A549 (cell line): ENCODE measurements at regions not wholly inside any gene's neighbourhood (a gene's known extent, or its start where the extent isn't known, plus 50 kb on each side); places are given as distances from the start of the nearest gene placed in this dataset.

Experiments
- ATAC-seq, 2 experiments: fragments of 200-7000 bp in 1 of 2; fragments of >200 bp in 1 of 2; cut with Nextera tagmentation in 1 of 2; cut with Tn5 transposase in 1 of 2; 3 replicates each; pipeline versions ENCODE4 v1.8.0 to v1.9.1; 2018 to 2020; ENCODE audit warnings: mild to moderate bottlenecking in 1 of 2, moderate library complexity in 1 of 2
- CTCF ChIA-PET: fragments of 300-600 bp; sonication (Branson Sonifier 250); formaldehyde crosslinking; extraction: SDS; loops from one replicate; lab custom pipeline; 2021; ENCODE audit warnings: antibody characterized with exemption, inconsistent platforms; lab: Yijun Ruan, JAX
- POLR2A ChIA-PET: fragments of 350-600 bp; formaldehyde crosslinking; extraction: SDS; loops from one replicate; lab custom pipeline; 2021; ENCODE audit warnings: antibody characterized with exemption, inconsistent platforms; lab: Yijun Ruan, JAX
- DNase-seq, 2 experiments: peaks; one replicate each; pipeline versions ENCODE4 v3.0.0 to v3.0.0-alpha.2; 2011 to 2016; ENCODE audit warnings: low read depth in 1 of 2, low spot score in 1 of 2
- FAIRE-seq: peaks from 2 replicates; lab custom pipeline; 2011; peaks lifted over from hg19 to GRCh38; lab: Jason Lieb, UNC
- H3K27ac ChIP-seq, 2 experiments: fragments of >200 bp; sonication (Bioruptor Twin); formaldehyde crosslinking; 3 replicates each; pipeline ENCODE4 v1.5.1; 2016 to 2017
- H3K4me1 ChIP-seq: fragments of >200 bp; sonication (Bioruptor Twin); formaldehyde crosslinking; 3 replicates; pipeline ENCODE4 v1.6.1; 2016
- H3K4me2 ChIP-seq: fragments of >200 bp; sonication (Bioruptor Twin); formaldehyde crosslinking; 3 replicates; pipeline ENCODE4 v1.6.1; 2016
- H3K4me3 ChIP-seq: fragments of >200 bp; sonication (Bioruptor Twin); formaldehyde crosslinking; 3 replicates; pipeline ENCODE4 v1.5.1; 2016
- H3K9me3 ChIP-seq: fragments of >200 bp; sonication (Bioruptor Twin); formaldehyde crosslinking; 3 replicates; pipeline ENCODE4 v1.6.1; 2016
- BHLHE40 ChIP-seq: IDR thresholded peaks from 2 replicates; pipeline ENCODE4 v1.6.1; 2012; ENCODE audit warnings: low read depth, low read length, inconsistent platforms
- CBX2 ChIP-seq: fragments of 200-600 bp; sonication (generic); IDR thresholded peaks from 2 replicates; pipeline ENCODE4 v1.6.1; 2016; ENCODE audit warnings: low read depth, mild to moderate bottlenecking, borderline replicate concordance
- CBX8 ChIP-seq: fragments of 200-600 bp; sonication (generic); IDR thresholded peaks from 2 replicates; pipeline ENCODE4 v1.6.1; 2016
- CHD4 ChIP-seq: fragments of 200-600 bp; sonication (generic); IDR thresholded peaks from 2 replicates; pipeline ENCODE4 v1.6.1; 2016; ENCODE audit warnings: antibody characterized with exemption, mild to moderate bottlenecking, borderline replicate concordance
- EP300 ChIP-seq, 2 experiments: fragments of >200 bp; sonication (Bioruptor Twin); formaldehyde crosslinking; IDR thresholded peaks; 2 replicates in 1 of 2; 3 replicates in 1 of 2; pipeline ENCODE4 v1.6.1; 2016 to 2017
- FOSB ChIP-seq: fragments of 250-450 bp; sonication (Bioruptor Pico); IDR thresholded peaks from 2 replicates; pipeline ENCODE4 v1.5.0; 2020; ENCODE audit warnings: mild to moderate bottlenecking, moderate library complexity
- FOXS1 ChIP-seq: fragments of 250-450 bp; sonication (Bioruptor Pico); IDR thresholded peaks from 2 replicates; pipeline ENCODE4 v1.5.0; 2020; ENCODE audit warnings: mild to moderate bottlenecking, moderate library complexity
- HDAC2 ChIP-seq: fragments of 200-600 bp; sonication (generic); IDR thresholded peaks from 2 replicates; pipeline ENCODE4 v1.6.1; 2016
- HEYL ChIP-seq: fragments of 250-450 bp; sonication (Bioruptor Pico); IDR thresholded peaks from 2 replicates; pipeline ENCODE4 v1.8.0; 2021; ENCODE audit warnings: mild to moderate bottlenecking, moderate library complexity
- HOXB13 ChIP-seq: fragments of 250-450 bp; sonication (Bioruptor Pico); IDR thresholded peaks from 2 replicates; pipeline ENCODE4 v1.5.0; 2020; ENCODE audit warnings: low read depth, mild to moderate bottlenecking, moderate library complexity
- JUNB ChIP-seq: fragments of >200 bp; sonication (Bioruptor Twin); formaldehyde crosslinking; IDR thresholded peaks from 2 replicates; pipeline ENCODE4 v1.6.1; 2016
- KDM5A ChIP-seq: fragments of 200-600 bp; sonication (generic); IDR thresholded peaks from 2 replicates; pipeline ENCODE4 v1.6.1; 2016; ENCODE audit warnings: antibody characterized with exemption, mild to moderate bottlenecking
- MAZ ChIP-seq: fragments of 150-350 bp; IDR thresholded peaks from 2 replicates; pipeline ENCODE4 v1.6.1; 2014; ENCODE audit warnings: antibody characterized with exemption, low read depth, low read length, borderline replicate concordance
- MYC ChIP-seq: IDR thresholded peaks from 2 replicates; pipeline ENCODE4 v1.6.1; 2012; ENCODE audit warnings: mild to moderate bottlenecking, inconsistent platforms, low read length, improper control_type of control experiment, borderline replicate concordance
- NPAS2 ChIP-seq: fragments of 250-450 bp; sonication (Bioruptor Pico); IDR thresholded peaks from 2 replicates; pipeline ENCODE4 v1.8.0; 2022; ENCODE audit warnings: mild to moderate bottlenecking, moderate library complexity, borderline replicate concordance
- POLR2AphosphoS2 ChIP-seq: conservative IDR thresholded peaks from 2 replicates; pipeline ENCODE4 v1.6.1; 2012; ENCODE audit warnings: low read length, improper control_type of control experiment, inconsistent platforms
- RFX5 ChIP-seq: fragments of 450-650 bp; IDR thresholded peaks from 2 replicates; pipeline ENCODE4 v1.7.1; 2014; ENCODE audit warnings: antibody characterized with exemption, mild to moderate bottlenecking, moderate library complexity
- SREBF2 ChIP-seq: fragments of 450-650 bp; IDR thresholded peaks from 2 replicates; pipeline ENCODE4 v1.6.1; 2014; ENCODE audit warnings: mild to moderate bottlenecking, moderate library complexity
- TFCP2L1 ChIP-seq: fragments of 250-450 bp; sonication (Bioruptor Pico); IDR thresholded peaks from 2 replicates; pipeline ENCODE4 v1.5.0; 2021; ENCODE audit warnings: mild to moderate bottlenecking
- ZSCAN20 ChIP-seq: fragments of 250-450 bp; sonication (Bioruptor Pico); IDR thresholded peaks from 2 replicates; pipeline ENCODE4 v1.8.0; 2022; ENCODE audit warnings: mild to moderate bottlenecking, moderate library complexity
- WGBS: methylation state at CpG from one replicate; pipeline ENCODE4 v1.1.6; 2017; ENCODE audit errors: missing lambda C conversion rate; 5-methylcytosine and 5-hydroxymethylcytosine counted together
- TF ChIP-seq, protein P1 (sequence below): fragments of >200 bp; sonication (Bioruptor Twin); formaldehyde crosslinking; IDR thresholded peaks from 3 replicates; pipeline ENCODE4 v1.5.1; 2016
- TF ChIP-seq, protein P2 (sequence below): IDR thresholded peaks from 2 replicates; pipeline ENCODE4 v1.6.1; 2012
- TF ChIP-seq, protein P3 (sequence below): fragments of 450-650 bp; IDR thresholded peaks from 2 replicates; pipeline ENCODE4 v1.6.1; 2014; ENCODE audit warnings: antibody characterized with exemption
- TF ChIP-seq, protein P4 (sequence below): fragments of >200 bp; sonication (Bioruptor Twin); formaldehyde crosslinking; IDR thresholded peaks from 2 replicates; pipeline ENCODE4 v1.6.1; 2016
- TF ChIP-seq, protein P5 (sequence below): fragments of >200 bp; sonication (Bioruptor Twin); formaldehyde crosslinking; IDR thresholded peaks from 3 replicates; pipeline ENCODE4 v1.6.1; 2016
- TF ChIP-seq, protein P6 (sequence below): IDR thresholded peaks from 2 replicates; pipeline ENCODE4 v1.6.1; 2012

DNA sequence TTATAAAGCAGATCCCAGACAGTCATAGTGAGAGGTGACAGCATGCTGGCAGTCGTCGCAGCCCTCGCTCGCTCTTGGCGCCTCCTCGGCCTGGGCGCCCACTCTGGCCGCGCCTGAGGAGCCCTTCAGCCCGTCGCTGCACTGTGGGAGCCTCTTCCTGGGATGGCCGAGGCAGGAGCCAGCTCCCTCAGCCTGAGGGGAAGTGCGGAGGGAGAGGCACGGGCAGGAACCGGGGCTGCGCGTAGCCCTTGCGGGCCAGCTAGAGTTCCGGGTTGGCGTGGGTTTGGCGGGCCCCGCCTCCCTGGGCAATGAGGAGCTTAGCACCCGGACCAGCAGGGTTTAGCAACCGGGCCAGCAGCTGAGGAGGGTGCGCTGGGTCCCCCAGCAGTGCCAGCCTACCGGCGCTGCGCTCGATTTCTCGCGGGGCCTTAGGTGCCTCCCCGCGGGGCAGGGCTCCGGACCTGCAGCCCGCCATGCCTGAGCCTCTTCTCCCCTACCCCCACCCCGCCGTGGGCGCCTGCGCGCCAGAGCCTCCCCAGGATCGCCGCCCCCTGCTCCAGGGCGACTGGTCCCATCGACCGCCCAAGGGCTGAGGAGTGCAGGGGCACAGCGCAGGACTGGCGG lies 451.2 kb upstream of the DCN start:
- DNase-seq (no peak), ATAC-seq (no peak), FAIRE-seq (no peak)
- no peak overlapping the region for H3K27ac ChIP-seq
- H3K4me2 ChIP-seq, result no peak overlapping the region
- TF ChIP-seq CHD4 (no peak), FOSB (CRISPR knock-in tag) (no peak), CBX8 (no peak)
- no peaks in the 10 kb centered on the region for H3K4me1 ChIP-seq
- H3K9me3 ChIP-seq, result no peaks in the 10 kb centered on the region; the same call in 2 of the 3 replicates
- CTCF ChIA-PET, result interaction anchor here (1.1 to 1.7 kb wide), 2 partner anchors 10 to 53 kb away, joined by 3 read pairs; no protein-coding TSS in a partner anchor
- no peak overlapping the region for H3K4me3 ChIP-seq
- 81% methylated on average over 25 of the region's 47 CpGs for WGBS
- POLR2A ChIA-PET, result no interaction called here

DNA sequence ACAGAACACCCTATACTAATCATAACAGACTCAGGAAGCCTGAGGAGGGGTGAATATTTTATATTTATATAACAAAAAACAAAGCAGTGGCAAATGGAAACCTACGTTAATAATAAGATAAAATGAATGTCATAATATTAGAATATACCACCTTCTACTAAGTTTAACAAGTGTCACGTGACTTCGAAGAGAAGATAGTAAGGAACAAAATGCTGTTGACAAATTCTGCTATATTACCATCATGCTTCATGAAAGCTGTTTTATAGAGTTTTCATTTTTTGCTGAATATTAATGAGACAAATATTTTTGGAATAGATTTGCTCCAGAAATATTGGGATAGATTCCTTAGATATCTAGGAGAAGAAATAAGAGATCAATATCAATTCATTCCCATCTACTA lies 450.6 kb upstream of the DCN start:
- no peak overlapping the region for H3K27ac ChIP-seq
- no peak overlapping the region for H3K4me2 ChIP-seq
- WGBS, result 54% methylated on average over 3 of the region's 3 CpGs
- H3K9me3 ChIP-seq, result no peaks in the 10 kb centered on the region; the same call in 2 of the 3 replicates
- no peak for ATAC-seq
- FAIRE-seq, result no peak
- no peak overlapping the region for H3K4me3 ChIP-seq
- ChIA-PET POLR2A (no interaction called here), CTCF (interaction anchor here (1.1 to 1.7 kb wide), 2 partner anchors 10 to 52 kb away, joined by 3 read pairs; no protein-coding TSS in a partner anchor)
- TF ChIP-seq SREBF2 (no peak), FOXS1 (no peak), ZSCAN20 (CRISPR knock-in tag) (no peak), CHD4 (no peak), MYC (no peak), RFX5 (no peak), EP300 (IDR thresholded peaks at IDR 0.05) (no peak), NPAS2 (CRISPR knock-in tag) (no peak), HOXB13 (CRISPR knock-in tag) (no peak), JUNB (no peak), HDAC2 (no peak), MAZ (no peak), KDM5A (no peak), HEYL (CRISPR knock-in tag) (no peak)
- TF ChIP-seq, protein P1, sequence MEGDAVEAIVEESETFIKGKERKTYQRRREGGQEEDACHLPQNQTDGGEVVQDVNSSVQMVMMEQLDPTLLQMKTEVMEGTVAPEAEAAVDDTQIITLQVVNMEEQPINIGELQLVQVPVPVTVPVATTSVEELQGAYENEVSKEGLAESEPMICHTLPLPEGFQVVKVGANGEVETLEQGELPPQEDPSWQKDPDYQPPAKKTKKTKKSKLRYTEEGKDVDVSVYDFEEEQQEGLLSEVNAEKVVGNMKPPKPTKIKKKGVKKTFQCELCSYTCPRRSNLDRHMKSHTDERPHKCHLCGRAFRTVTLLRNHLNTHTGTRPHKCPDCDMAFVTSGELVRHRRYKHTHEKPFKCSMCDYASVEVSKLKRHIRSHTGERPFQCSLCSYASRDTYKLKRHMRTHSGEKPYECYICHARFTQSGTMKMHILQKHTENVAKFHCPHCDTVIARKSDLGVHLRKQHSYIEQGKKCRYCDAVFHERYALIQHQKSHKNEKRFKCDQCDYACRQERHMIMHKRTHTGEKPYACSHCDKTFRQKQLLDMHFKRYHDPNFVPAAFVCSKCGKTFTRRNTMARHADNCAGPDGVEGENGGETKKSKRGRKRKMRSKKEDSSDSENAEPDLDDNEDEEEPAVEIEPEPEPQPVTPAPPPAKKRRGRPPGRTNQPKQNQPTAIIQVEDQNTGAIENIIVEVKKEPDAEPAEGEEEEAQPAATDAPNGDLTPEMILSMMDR, result no peak
- TF ChIP-seq, protein P2, sequence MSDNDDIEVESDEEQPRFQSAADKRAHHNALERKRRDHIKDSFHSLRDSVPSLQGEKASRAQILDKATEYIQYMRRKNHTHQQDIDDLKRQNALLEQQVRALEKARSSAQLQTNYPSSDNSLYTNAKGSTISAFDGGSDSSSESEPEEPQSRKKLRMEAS, result no peak
- TF ChIP-seq, protein P3, sequence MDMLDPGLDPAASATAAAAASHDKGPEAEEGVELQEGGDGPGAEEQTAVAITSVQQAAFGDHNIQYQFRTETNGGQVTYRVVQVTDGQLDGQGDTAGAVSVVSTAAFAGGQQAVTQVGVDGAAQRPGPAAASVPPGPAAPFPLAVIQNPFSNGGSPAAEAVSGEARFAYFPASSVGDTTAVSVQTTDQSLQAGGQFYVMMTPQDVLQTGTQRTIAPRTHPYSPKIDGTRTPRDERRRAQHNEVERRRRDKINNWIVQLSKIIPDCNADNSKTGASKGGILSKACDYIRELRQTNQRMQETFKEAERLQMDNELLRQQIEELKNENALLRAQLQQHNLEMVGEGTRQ, result no peak
- TF ChIP-seq, protein P4, sequence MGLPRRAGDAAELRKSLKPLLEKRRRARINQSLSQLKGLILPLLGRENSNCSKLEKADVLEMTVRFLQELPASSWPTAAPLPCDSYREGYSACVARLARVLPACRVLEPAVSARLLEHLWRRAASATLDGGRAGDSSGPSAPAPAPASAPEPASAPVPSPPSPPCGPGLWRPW, result no peak
- DNase-seq, result no peak
- H3K4me1 ChIP-seq, result no peaks in the 10 kb centered on the region

DNA sequence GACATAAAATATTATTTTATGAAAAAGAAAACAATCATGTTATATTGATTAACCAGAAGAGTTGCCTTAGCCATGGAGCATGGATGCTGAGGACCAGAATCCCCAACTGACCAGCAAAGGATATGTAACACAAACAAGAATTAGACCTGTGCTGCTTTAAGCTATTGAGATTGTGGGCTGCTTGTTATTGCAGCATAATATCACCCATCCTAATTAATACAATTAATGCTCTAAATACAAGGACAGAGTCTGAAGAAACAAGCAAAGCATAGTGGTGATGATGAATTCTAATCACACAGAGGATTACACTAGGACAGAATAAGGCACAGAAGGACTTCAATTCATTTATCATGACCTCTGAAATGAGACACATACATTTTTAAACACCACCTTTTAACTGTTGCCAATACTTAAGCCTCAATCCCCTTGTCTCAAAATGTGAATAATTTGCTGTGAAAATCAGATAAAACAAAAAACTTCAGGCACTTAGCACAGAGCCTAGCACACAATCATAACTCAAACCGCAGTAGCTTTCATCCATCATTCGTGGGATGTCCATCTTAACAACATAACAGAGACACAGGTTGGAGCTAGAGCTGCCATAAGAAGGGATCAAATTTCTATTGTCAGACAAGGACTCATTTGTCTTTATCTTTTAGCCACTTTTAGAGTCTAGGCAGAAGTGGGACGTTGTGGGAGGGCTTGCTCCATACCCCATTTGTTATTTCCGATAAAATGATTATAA lies 449.6 kb upstream of the DCN start:
- DNase-seq (no peak), ATAC-seq (no peak), FAIRE-seq (no peak)
- Histone ChIP-seq H3K4me1 (no peaks in the 10 kb centered on the region), H3K4me3 (no peak overlapping the region), H3K9me3 (no peaks in the 10 kb centered on the region; the same call in 2 of the 3 replicates), H3K4me2 (no peak overlapping the region), H3K27ac (no peak overlapping the region)
- ChIA-PET POLR2A (no interaction called here), CTCF (no interaction called here)
- no peak for TF ChIP-seq CHD4
- TF ChIP-seq POLR2AphosphoS2, result no peak
- no peak for TF ChIP-seq BHLHE40
- TF ChIP-seq TFCP2L1 (CRISPR knock-in tag), result no peak
- no peak for TF ChIP-seq CBX8
- TF ChIP-seq FOXS1, result no peak
- TF ChIP-seq, protein P5, sequence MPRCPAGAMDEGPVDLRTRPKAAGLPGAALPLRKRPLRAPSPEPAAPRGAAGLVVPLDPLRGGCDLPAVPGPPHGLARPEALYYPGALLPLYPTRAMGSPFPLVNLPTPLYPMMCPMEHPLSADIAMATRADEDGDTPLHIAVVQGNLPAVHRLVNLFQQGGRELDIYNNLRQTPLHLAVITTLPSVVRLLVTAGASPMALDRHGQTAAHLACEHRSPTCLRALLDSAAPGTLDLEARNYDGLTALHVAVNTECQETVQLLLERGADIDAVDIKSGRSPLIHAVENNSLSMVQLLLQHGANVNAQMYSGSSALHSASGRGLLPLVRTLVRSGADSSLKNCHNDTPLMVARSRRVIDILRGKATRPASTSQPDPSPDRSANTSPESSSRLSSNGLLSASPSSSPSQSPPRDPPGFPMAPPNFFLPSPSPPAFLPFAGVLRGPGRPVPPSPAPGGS, result no peak
- TF ChIP-seq, protein P6, sequence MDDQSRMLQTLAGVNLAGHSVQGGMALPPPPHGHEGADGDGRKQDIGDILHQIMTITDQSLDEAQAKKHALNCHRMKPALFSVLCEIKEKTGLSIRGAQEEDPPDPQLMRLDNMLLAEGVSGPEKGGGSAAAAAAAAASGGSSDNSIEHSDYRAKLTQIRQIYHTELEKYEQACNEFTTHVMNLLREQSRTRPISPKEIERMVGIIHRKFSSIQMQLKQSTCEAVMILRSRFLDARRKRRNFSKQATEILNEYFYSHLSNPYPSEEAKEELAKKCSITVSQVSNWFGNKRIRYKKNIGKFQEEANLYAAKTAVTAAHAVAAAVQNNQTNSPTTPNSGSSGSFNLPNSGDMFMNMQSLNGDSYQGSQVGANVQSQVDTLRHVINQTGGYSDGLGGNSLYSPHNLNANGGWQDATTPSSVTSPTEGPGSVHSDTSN, result no peak
- TF ChIP-seq CBX2, result no peak
- whole genome bisulfite sequencing, result 54% methylated on average over 4 of the region's 4 CpGs
